SK-N-SH (cell line): ENCODE measurements at regions not wholly inside any gene's neighbourhood (a gene's known extent, or its start where the extent isn't known, plus 50 kb on each side); places are given as distances from the start of the nearest gene placed in this dataset.

ENCODE experiments used
- CTCF ChIP-seq: fragments of 200-600 bp; sonication (generic); IDR thresholded peaks from 2 replicates; pipeline ENCODE4 v1.6.1; 2017; ENCODE audit warnings: antibody characterized with exemption, mild to moderate bottlenecking, moderate library complexity
- POLR2AphosphoS5 ChIP-seq: IDR thresholded peaks from 2 replicates; pipeline ENCODE4 v1.6.1; 2012; ENCODE audit warnings: low read depth, low read length
- RCOR1 ChIP-seq: fragments of 150-350 bp; IDR thresholded peaks from 2 replicates; pipeline ENCODE4 v1.6.1; 2017; ENCODE audit warnings: antibody characterized with exemption, low read length

- TF ChIP-seq CTCF (no peak), RCOR1 (no peak), POLR2AphosphoS5 (no peak)
Measured at GRCh38 chr14:105933238-105933637, 406.9 kb downstream of the TMEM121 start.
